WTC11 (cell line): ENCODE measurements at regions not wholly inside any gene's neighbourhood (a gene's known extent, or its start where the extent isn't known, plus 50 kb on each side); places are given as distances from the start of the nearest gene placed in this dataset.

Experiments used
- ATAC-seq: fragments of 200-7000 bp; cut with Tn5 transposase; 2 replicates; pipeline ENCODE4 v1.10.0; 2021; ENCODE audit warnings: mild to moderate bottlenecking, moderate library complexity
- CTCF ChIA-PET: fragments of 300-600 bp; sonication (Branson Sonifier 250); formaldehyde crosslinking; loops from one replicate; lab custom pipeline; 2021; ENCODE audit warnings: antibody characterized with exemption; lab: Charles Lee
- POLR2A ChIA-PET: fragments of 350-600 bp; sonication (Branson Sonifier 250); formaldehyde crosslinking; loops from one replicate; lab custom pipeline; 2021; ENCODE audit warnings: antibody characterized with exemption; lab: Charles Lee
- DNase-seq: peaks from one replicate; pipeline ENCODE4 v3.0.0; 2021; ENCODE audit warnings: low spot score
- H3K27ac Mint-ChIP-seq: 2 replicates; pipeline ENCODE4 v1.8.0; 2021; ENCODE audit warnings: mixed read lengths
- H3K27me3 Mint-ChIP-seq: 2 replicates; pipeline ENCODE4 v1.8.0; 2021; ENCODE audit warnings: low read depth, mild to moderate bottlenecking, moderate library complexity, mixed read lengths
- H3K36me3 Mint-ChIP-seq: 2 replicates; pipeline ENCODE4 v1.8.0; 2021; ENCODE audit warnings: mixed read lengths
- H3K4me1 Mint-ChIP-seq: 2 replicates; pipeline ENCODE4 v1.8.0; 2022; ENCODE audit warnings: mixed read lengths
- H3K4me3 Mint-ChIP-seq: 2 replicates; pipeline ENCODE4 v1.8.0; 2021; ENCODE audit warnings: mild to moderate bottlenecking, moderate library complexity, mixed read lengths
- H3K9me3 Mint-ChIP-seq: 2 replicates; pipeline ENCODE4 v1.8.0; 2021; ENCODE audit warnings: mixed read lengths
- AFF4 ChIP-seq: sonication (generic); formaldehyde crosslinking; IDR thresholded peaks from 2 replicates; pipeline ENCODE4 v1.8.1; 2023; ENCODE audit warnings: mild to moderate bottlenecking, missing genetic modification reagents, borderline replicate concordance
- ATF1 ChIP-seq: sonication (generic); formaldehyde crosslinking; IDR thresholded peaks from 2 replicates; pipeline ENCODE4 v1.8.1; 2023; ENCODE audit warnings: mild to moderate bottlenecking, moderate library complexity, missing genetic modification reagents
- E2F5 ChIP-seq: sonication (generic); formaldehyde crosslinking; IDR thresholded peaks from 2 replicates; pipeline ENCODE4 v1.8.1; 2022; ENCODE audit warnings: mild to moderate bottlenecking, moderate library complexity, missing genetic modification reagents
- IRF2 ChIP-seq: sonication (generic); formaldehyde crosslinking; IDR thresholded peaks from 2 replicates; pipeline ENCODE4 v1.8.0; 2022; ENCODE audit warnings: low read depth, missing genetic modification reagents, borderline replicate concordance
- MLX ChIP-seq: sonication (generic); formaldehyde crosslinking; IDR thresholded peaks from 2 replicates; pipeline ENCODE4 v1.8.1; 2023; ENCODE audit warnings: mild to moderate bottlenecking, missing genetic modification reagents, moderate library complexity
- NFE2L1 ChIP-seq: sonication (generic); formaldehyde crosslinking; IDR thresholded peaks from 2 replicates; pipeline ENCODE4 v1.8.1; 2023; ENCODE audit warnings: missing genetic modification reagents
- NR2C2 ChIP-seq: sonication (generic); formaldehyde crosslinking; IDR thresholded peaks from 2 replicates; pipeline ENCODE4 v1.8.0; 2022; ENCODE audit warnings: mild to moderate bottlenecking, missing genetic modification reagents
- RORB ChIP-seq: fragments of 250-450 bp; sonication (Bioruptor Pico); IDR thresholded peaks from 2 replicates; pipeline ENCODE4 v1.9.0; 2021; ENCODE audit warnings: mild to moderate bottlenecking
- TEAD1 ChIP-seq: sonication (generic); formaldehyde crosslinking; IDR thresholded peaks from 2 replicates; pipeline ENCODE4 v1.8.0; 2022; ENCODE audit warnings: mild to moderate bottlenecking, missing genetic modification reagents
- ZMAT4 ChIP-seq: fragments of 250-450 bp; sonication (Bioruptor Pico); IDR thresholded peaks from 2 replicates; pipeline ENCODE4 v1.9.0; 2021; ENCODE audit warnings: mild to moderate bottlenecking
- ZNF121 ChIP-seq: sonication (generic); formaldehyde crosslinking; IDR thresholded peaks from 2 replicates; pipeline ENCODE4 v1.8.0; 2023; ENCODE audit warnings: missing genetic modification reagents
- ZNF138 ChIP-seq: sonication (generic); formaldehyde crosslinking; conservative IDR thresholded peaks from 2 replicates; pipeline ENCODE4 v1.8.1; 2022; ENCODE audit warnings: mild to moderate bottlenecking, moderate library complexity, missing genetic modification reagents
- ZNF317 ChIP-seq: sonication (generic); formaldehyde crosslinking; IDR thresholded peaks from 2 replicates; pipeline ENCODE4 v1.8.1; 2023; ENCODE audit warnings: low read depth, mild to moderate bottlenecking, moderate library complexity, missing genetic modification reagents, borderline replicate concordance
- ZNF416 ChIP-seq: fragments of 250-450 bp; sonication (Bioruptor Pico); IDR thresholded peaks from 2 replicates; pipeline ENCODE4 v1.9.0; 2021; ENCODE audit warnings: mild to moderate bottlenecking, inconsistent platforms
- ZNF425 ChIP-seq: fragments of 250-450 bp; sonication (Bioruptor Pico); conservative IDR thresholded peaks from 2 replicates; pipeline ENCODE4 v1.9.0; 2021; ENCODE audit warnings: mild to moderate bottlenecking
- TF ChIP-seq, protein P1 (sequence below): sonication (generic); formaldehyde crosslinking; IDR thresholded peaks from 2 replicates; pipeline ENCODE4 v1.8.0; 2023; ENCODE audit warnings: missing genetic modification reagents
- TF ChIP-seq, protein P2 (sequence below): sonication (generic); formaldehyde crosslinking; IDR thresholded peaks from 2 replicates; pipeline ENCODE4 v1.8.0; 2022; ENCODE audit warnings: mild to moderate bottlenecking, missing genetic modification reagents
- TF ChIP-seq, protein P3 (sequence below): fragments of 250-450 bp; sonication (Bioruptor Pico); IDR thresholded peaks from 2 replicates; pipeline ENCODE4 v1.9.0; 2021; ENCODE audit warnings: mild to moderate bottlenecking
- TF ChIP-seq, protein P4 (sequence below): fragments of 250-450 bp; sonication (Bioruptor Pico); IDR thresholded peaks from 2 replicates; pipeline ENCODE4 v1.9.0; 2021; ENCODE audit warnings: moderate library complexity, mild to moderate bottlenecking, inconsistent platforms, borderline replicate concordance
- TF ChIP-seq, protein P5 (sequence below): sonication (generic); formaldehyde crosslinking; IDR thresholded peaks from 2 replicates; pipeline ENCODE4 v1.8.1; 2022; ENCODE audit warnings: missing genetic modification reagents, borderline replicate concordance

- CTCF ChIA-PET = no interaction called here
- no peaks in the 10 kb centered on the region for H3K27me3 Mint-ChIP-seq
- H3K4me3 Mint-ChIP-seq = no peak overlapping the region
- TF ChIP-seq ZNF425 (CRISPR knock-in tag) (no peak), E2F5 (CRISPR knock-in tag) (no peak), RORB (CRISPR knock-in tag) (no peak), ATF1 (no peak), IRF2 (CRISPR knock-in tag) (no peak), ZNF138 (CRISPR knock-in tag) (no peak), ZNF121 (CRISPR knock-in tag) (no peak), ZNF317 (CRISPR knock-in tag) (no peak), ZNF416 (no peak), ZMAT4 (CRISPR knock-in tag) (no peak), NFE2L1 (CRISPR knock-in tag) (no peak)
- TF ChIP-seq, protein P1, sequence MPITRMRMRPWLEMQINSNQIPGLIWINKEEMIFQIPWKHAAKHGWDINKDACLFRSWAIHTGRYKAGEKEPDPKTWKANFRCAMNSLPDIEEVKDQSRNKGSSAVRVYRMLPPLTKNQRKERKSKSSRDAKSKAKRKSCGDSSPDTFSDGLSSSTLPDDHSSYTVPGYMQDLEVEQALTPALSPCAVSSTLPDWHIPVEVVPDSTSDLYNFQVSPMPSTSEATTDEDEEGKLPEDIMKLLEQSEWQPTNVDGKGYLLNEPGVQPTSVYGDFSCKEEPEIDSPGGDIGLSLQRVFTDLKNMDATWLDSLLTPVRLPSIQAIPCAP (CRISPR knock-in tag) = no peak
- TF ChIP-seq, protein P2, sequence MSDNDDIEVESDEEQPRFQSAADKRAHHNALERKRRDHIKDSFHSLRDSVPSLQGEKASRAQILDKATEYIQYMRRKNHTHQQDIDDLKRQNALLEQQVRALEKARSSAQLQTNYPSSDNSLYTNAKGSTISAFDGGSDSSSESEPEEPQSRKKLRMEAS (CRISPR knock-in tag) = no peak
- TF ChIP-seq, protein P3, sequence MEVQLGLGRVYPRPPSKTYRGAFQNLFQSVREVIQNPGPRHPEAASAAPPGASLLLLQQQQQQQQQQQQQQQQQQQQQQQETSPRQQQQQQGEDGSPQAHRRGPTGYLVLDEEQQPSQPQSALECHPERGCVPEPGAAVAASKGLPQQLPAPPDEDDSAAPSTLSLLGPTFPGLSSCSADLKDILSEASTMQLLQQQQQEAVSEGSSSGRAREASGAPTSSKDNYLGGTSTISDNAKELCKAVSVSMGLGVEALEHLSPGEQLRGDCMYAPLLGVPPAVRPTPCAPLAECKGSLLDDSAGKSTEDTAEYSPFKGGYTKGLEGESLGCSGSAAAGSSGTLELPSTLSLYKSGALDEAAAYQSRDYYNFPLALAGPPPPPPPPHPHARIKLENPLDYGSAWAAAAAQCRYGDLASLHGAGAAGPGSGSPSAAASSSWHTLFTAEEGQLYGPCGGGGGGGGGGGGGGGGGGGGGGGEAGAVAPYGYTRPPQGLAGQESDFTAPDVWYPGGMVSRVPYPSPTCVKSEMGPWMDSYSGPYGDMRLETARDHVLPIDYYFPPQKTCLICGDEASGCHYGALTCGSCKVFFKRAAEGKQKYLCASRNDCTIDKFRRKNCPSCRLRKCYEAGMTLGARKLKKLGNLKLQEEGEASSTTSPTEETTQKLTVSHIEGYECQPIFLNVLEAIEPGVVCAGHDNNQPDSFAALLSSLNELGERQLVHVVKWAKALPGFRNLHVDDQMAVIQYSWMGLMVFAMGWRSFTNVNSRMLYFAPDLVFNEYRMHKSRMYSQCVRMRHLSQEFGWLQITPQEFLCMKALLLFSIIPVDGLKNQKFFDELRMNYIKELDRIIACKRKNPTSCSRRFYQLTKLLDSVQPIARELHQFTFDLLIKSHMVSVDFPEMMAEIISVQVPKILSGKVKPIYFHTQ (CRISPR knock-in tag) = no peak
- peaks cover 3% of the 10 kb centered on the region for H3K36me3 Mint-ChIP-seq
- H3K4me1 Mint-ChIP-seq = peaks cover 15% of the 10 kb centered on the region
- POLR2A ChIA-PET = no interaction called here
- ATAC-seq (no peak), DNase-seq (no peak)
- H3K27ac Mint-ChIP-seq = no peak overlapping the region
- peaks cover 16% of the 10 kb centered on the region for H3K9me3 Mint-ChIP-seq
These were observed 585.3 kb upstream of the BCHE start for GRCh38 chr3:166422556-166422955.

DNA sequence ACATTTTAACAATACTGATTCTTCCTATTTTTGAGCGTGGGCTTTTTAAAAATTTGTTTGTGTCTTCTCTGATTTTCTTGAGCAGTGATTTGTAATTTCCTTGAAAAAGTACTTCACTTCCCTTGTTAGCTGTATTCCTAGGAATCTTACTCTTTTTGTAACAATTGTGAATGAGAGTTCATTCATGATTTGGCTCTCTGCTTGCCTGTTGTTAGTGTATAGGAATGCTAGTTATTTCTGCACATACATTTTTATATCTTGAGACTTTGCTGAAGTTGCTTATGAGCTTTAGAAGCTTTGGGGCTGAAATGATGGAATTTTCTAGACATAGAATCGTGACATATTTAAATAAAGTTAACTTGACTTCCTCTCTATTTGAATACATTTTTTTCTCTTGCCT, 582.8 kb upstream of the BCHE start:
- Mint-ChIP-seq H3K4me3 (no peak overlapping the region), H3K36me3 (peaks cover 3% of the 10 kb centered on the region), H3K4me1 (no peaks in the 10 kb centered on the region), H3K9me3 (peaks cover 14% of the 10 kb centered on the region), H3K27ac (no peak overlapping the region; the same call in 1 of the 2 replicates), H3K27me3 (no peaks in the 10 kb centered on the region)
- ChIA-PET CTCF (no interaction called here), POLR2A (no interaction called here)
- DNase-seq = no peak
- TF ChIP-seq NR2C2 (CRISPR knock-in tag) (no peak), AFF4 (no peak), TEAD1 (CRISPR knock-in tag) (no peak), MLX (no peak)
- TF ChIP-seq, protein P4, sequence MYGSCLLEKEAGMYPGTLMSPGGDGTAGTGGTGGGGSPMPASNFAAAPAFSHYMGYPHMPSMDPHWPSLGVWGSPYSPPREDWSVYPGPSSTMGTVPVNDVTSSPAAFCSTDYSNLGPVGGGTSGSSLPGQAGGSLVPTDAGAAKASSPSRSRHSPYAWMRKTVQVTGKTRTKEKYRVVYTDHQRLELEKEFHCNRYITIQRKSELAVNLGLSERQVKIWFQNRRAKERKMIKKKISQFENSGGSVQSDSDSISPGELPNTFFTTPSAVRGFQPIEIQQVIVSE (CRISPR knock-in tag) = no peak
- TF ChIP-seq, protein P5, sequence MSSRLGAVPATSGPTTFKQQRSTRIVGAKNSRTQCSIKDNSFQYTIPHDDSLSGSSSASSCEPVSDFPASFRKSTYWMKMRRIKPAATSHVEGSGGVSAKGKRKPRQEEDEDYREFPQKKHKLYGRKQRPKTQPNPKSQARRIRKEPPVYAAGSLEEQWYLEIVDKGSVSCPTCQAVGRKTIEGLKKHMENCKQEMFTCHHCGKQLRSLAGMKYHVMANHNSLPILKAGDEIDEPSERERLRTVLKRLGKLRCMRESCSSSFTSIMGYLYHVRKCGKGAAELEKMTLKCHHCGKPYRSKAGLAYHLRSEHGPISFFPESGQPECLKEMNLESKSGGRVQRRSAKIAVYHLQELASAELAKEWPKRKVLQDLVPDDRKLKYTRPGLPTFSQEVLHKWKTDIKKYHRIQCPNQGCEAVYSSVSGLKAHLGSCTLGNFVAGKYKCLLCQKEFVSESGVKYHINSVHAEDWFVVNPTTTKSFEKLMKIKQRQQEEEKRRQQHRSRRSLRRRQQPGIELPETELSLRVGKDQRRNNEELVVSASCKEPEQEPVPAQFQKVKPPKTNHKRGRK (CRISPR knock-in tag) = no peak
- no peak for ATAC-seq
